ENCODE measurements at regions not wholly inside any gene's neighbourhood (a gene's known extent, or its start where the extent isn't known, plus 50 kb on each side); places are given as distances from the start of the nearest gene placed in this dataset.
A peak's percentile ranks its signal among the peaks of the same experiment; 100 is the strongest.

GRCh38 chr9:17065062-17065461 is 69.8 kb upstream of the CNTLN start:
- Histone ChIP-seq H3K36me3 (ENCODE audit: insufficient read depth, low read length) (no peaks in the 10 kb centered on the region), H3K4me1 (ENCODE audit: insufficient read depth, low read length, poor library complexity, severe bottlenecking) (no peaks in the 10 kb centered on the region), H3K79me2 (ENCODE audit: insufficient read depth, low read depth, low read length) (no peaks in the 10 kb centered on the region), H3K27ac (ENCODE audit: low read depth, low read length, poor library complexity, severe bottlenecking) (no peak overlapping the region), H2AFZ (ENCODE audit: low read length) (no peak overlapping the region), H4K20me1 (ENCODE audit: insufficient read depth, low read length) (no peaks in the 10 kb centered on the region), H3K4me2 (ENCODE audit: low read length) (no peak overlapping the region), H3K9me2 (ENCODE audit: insufficient read depth, low read length) (no peaks in the 10 kb centered on the region), H3K9me3 (ENCODE audit: low read length) (no peaks in the 10 kb centered on the region), H3K4me3 (ENCODE audit: low read depth, low read length, poor library complexity, severe bottlenecking) (no peak overlapping the region)
- intact Hi-C loops (cut with micrococcal nuclease; ENCODE audit: unreplicated experiment): no loop called here
- no peak for TF ChIP-seq CTCF (conservative IDR thresholded peaks at IDR 0.05; ENCODE audit: low read length)
- no peak for TF ChIP-seq EZH2phosphoT487 (IDR thresholded peaks at IDR 0.05; ENCODE audit: borderline replicate concordance, low read depth, low read length)
- CTCF ChIA-PET (ENCODE audit: unreplicated experiment): no interaction called here
- POLR2A ChIA-PET: interaction anchor here (0.7 kb wide), 1 partner anchor 496 kb away, joined by 3 read pairs; no protein-coding TSS in a partner anchor
- DNase-seq (ENCODE audit: low spot score): no peak
- BruUV-seq (replicated peaks): no TSS peak

GRCh38 chr9:17064558-17064957 is 70.3 kb upstream of the CNTLN start:
- no peaks in the 10 kb centered on the region for H3K9me3 ChIP-seq (ENCODE audit: low read length)
- ChIA-PET CTCF (ENCODE audit: unreplicated experiment) (no interaction called here), POLR2A (interaction anchor here (0.6 to 0.7 kb wide), 2 partner anchors 12 to 496 kb away, joined by 3 read pairs; no protein-coding TSS in a partner anchor)
- no peaks in the 10 kb centered on the region for H3K36me3 ChIP-seq (ENCODE audit: insufficient read depth, low read length)
- H2AFZ ChIP-seq (ENCODE audit: low read length): no peak overlapping the region
- no peak for TF ChIP-seq EZH2phosphoT487 (IDR thresholded peaks at IDR 0.05; ENCODE audit: borderline replicate concordance, low read depth, low read length)
- TF ChIP-seq CTCF (conservative IDR thresholded peaks at IDR 0.05; ENCODE audit: low read length): no peak
- no peaks in the 10 kb centered on the region for H3K4me1 ChIP-seq (ENCODE audit: insufficient read depth, low read length, poor library complexity, severe bottlenecking)
- no peak overlapping the region for H3K4me3 ChIP-seq (ENCODE audit: low read depth, low read length, poor library complexity, severe bottlenecking)
- no peaks in the 10 kb centered on the region for H3K79me2 ChIP-seq (ENCODE audit: insufficient read depth, low read depth, low read length)
- intact Hi-C loops (cut with micrococcal nuclease; ENCODE audit: unreplicated experiment): no loop called here
- H3K4me2 ChIP-seq (ENCODE audit: low read length): no peak overlapping the region
- H3K27ac ChIP-seq (ENCODE audit: low read depth, low read length, poor library complexity, severe bottlenecking): no peak overlapping the region
- BruUV-seq (replicated peaks): no TSS peak
- H3K9me2 ChIP-seq (ENCODE audit: insufficient read depth, low read length): no peaks in the 10 kb centered on the region
- DNase-seq (ENCODE audit: low spot score): no peak
- no peaks in the 10 kb centered on the region for H4K20me1 ChIP-seq (ENCODE audit: insufficient read depth, low read length)

- Histone ChIP-seq H2AFZ (ENCODE audit: low read length) (no peak overlapping the region), H3K79me2 (ENCODE audit: insufficient read depth, low read depth, low read length) (no peaks in the 10 kb centered on the region), H3K4me3 (ENCODE audit: low read depth, low read length, poor library complexity, severe bottlenecking) (no peak overlapping the region), H3K4me2 (ENCODE audit: low read length) (no peak overlapping the region), H3K36me3 (ENCODE audit: insufficient read depth, low read length) (no peaks in the 10 kb centered on the region), H4K20me1 (ENCODE audit: insufficient read depth, low read length) (no peaks in the 10 kb centered on the region), H3K4me1 (ENCODE audit: insufficient read depth, low read length, poor library complexity, severe bottlenecking) (no peaks in the 10 kb centered on the region), H3K9me2 (ENCODE audit: insufficient read depth, low read length) (no peaks in the 10 kb centered on the region), H3K9me3 (ENCODE audit: low read length) (no peaks in the 10 kb centered on the region), H3K27ac (ENCODE audit: low read depth, low read length, poor library complexity, severe bottlenecking) (no peak overlapping the region)
- CTCF ChIA-PET (ENCODE audit: unreplicated experiment): no interaction called here
- no TSS peak for BruUV-seq (replicated peaks)
- TF ChIP-seq CTCF (conservative IDR thresholded peaks at IDR 0.05; ENCODE audit: low read length) (peak; percentile 88), EZH2phosphoT487 (IDR thresholded peaks at IDR 0.05; ENCODE audit: borderline replicate concordance, low read depth, low read length) (no peak)
- DNase-seq (ENCODE audit: low spot score): peak; percentile 43
- intact Hi-C loops (cut with micrococcal nuclease; ENCODE audit: unreplicated experiment): no loop called here
- POLR2A ChIA-PET: interaction anchor here (0.7 kb wide), 1 partner anchor 744 kb away, joined by 3 read pairs; no protein-coding TSS in a partner anchor
Observed at GRCh38 chr9:17063535-17064135, 71.2 kb upstream of the CNTLN start.

Data from OCI-LY7 (cell line).